Fibroblast of lung (primary cell): ENCODE measurements at regions not wholly inside any gene's neighbourhood (a gene's known extent, or its start where the extent isn't known, plus 50 kb on each side); places are given as distances from the start of the nearest gene placed in this dataset.

Experiments used
- EZH2 ChIP-seq: IDR thresholded peaks from 2 replicates; pipeline ENCODE4 v1.5.1; 2012; ENCODE audit warnings: low read length, control low read depth, mild to moderate bottlenecking; ENCODE audit errors: missing control alignments
- TF ChIP-seq, protein P1 (sequence below), 2 donors: IDR thresholded peaks in 1 of 2; conservative IDR thresholded peaks in 1 of 2; 1 replicate in 1 of 2; 2 replicates in 1 of 2; pipeline ENCODE4 v1.5.1; 2011 to 2012; ENCODE audit warnings: low read length in 2 of 2, control low read depth in 1 of 2, inconsistent platforms in 1 of 2, low read depth in 1 of 2, mild to moderate bottlenecking in 1 of 2

DNA sequence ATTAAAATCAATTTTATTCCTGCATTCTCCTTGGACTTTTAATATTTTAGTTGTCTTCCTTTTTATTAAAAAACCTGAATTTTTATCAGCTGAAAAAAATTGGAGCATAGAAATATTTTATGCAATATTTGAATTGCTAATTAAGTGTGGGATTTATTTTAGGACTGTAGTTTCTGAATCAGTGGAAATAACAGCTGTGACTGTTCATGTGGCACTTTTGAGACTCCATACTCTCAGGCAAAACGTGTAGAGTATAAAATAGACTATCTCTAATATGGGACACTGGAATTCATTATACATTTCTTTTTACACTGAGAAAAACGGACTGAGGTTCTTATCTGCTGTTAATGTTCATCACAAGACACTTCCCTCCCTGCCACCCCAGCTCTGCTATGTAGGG, 558.3 kb upstream of the TPK1 start:
- TF ChIP-seq, protein P1, sequence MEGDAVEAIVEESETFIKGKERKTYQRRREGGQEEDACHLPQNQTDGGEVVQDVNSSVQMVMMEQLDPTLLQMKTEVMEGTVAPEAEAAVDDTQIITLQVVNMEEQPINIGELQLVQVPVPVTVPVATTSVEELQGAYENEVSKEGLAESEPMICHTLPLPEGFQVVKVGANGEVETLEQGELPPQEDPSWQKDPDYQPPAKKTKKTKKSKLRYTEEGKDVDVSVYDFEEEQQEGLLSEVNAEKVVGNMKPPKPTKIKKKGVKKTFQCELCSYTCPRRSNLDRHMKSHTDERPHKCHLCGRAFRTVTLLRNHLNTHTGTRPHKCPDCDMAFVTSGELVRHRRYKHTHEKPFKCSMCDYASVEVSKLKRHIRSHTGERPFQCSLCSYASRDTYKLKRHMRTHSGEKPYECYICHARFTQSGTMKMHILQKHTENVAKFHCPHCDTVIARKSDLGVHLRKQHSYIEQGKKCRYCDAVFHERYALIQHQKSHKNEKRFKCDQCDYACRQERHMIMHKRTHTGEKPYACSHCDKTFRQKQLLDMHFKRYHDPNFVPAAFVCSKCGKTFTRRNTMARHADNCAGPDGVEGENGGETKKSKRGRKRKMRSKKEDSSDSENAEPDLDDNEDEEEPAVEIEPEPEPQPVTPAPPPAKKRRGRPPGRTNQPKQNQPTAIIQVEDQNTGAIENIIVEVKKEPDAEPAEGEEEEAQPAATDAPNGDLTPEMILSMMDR (conservative IDR thresholded peaks at IDR 0.05 in 1 of 2, IDR thresholded peaks at IDR 0.05 in 1 of 2; ENCODE audit: low read depth in 1 of 2, low read length in 2 of 2) = no peak
- TF ChIP-seq EZH2 = no peak
